Large intestine (tissue), 3 donors: ENCODE measurements at regions not wholly inside any gene's neighbourhood (a gene's known extent, or its start where the extent isn't known, plus 50 kb on each side); places are given as distances from the start of the nearest gene placed in this dataset.

Source experiments
- DNase-seq, 2 donors: peaks; one replicate each; pipeline versions ENCODE4 v3.0.0 to v3.0.0-alpha.2; 2013
- H3K27ac ChIP-seq: one replicate; pipeline ENCODE4 v1.5.1; 2013; ENCODE audit warnings: low read length
- H3K27me3 ChIP-seq: 2 replicates; pipeline ENCODE4 v1.6.1; 2013; ENCODE audit warnings: low read length; ENCODE audit not compliant: control insufficient read depth, insufficient read depth
- H3K36me3 ChIP-seq: 2 replicates; pipeline ENCODE4 v1.6.1; 2013; ENCODE audit warnings: low read length; ENCODE audit not compliant: control insufficient read depth, insufficient read depth
- H3K4me1 ChIP-seq: one replicate; pipeline ENCODE4 v1.6.1; 2013; ENCODE audit warnings: low read length; ENCODE audit not compliant: control insufficient read depth, insufficient read depth
- H3K4me3 ChIP-seq: one replicate; pipeline ENCODE4 v1.5.1; 2013; ENCODE audit warnings: low read length
- H3K9me3 ChIP-seq: one replicate; pipeline ENCODE4 v1.6.1; 2013; ENCODE audit warnings: mild to moderate bottlenecking, low read depth, low read length, moderate library complexity; ENCODE audit not compliant: control insufficient read depth
- WGBS: methylation state at CpG from one replicate; pipeline ENCODE4 v1.1.5; 2013; ENCODE audit warnings: low lambda C conversion rate; ENCODE audit not compliant: insufficient coverage; 5-methylcytosine and 5-hydroxymethylcytosine counted together

DNA sequence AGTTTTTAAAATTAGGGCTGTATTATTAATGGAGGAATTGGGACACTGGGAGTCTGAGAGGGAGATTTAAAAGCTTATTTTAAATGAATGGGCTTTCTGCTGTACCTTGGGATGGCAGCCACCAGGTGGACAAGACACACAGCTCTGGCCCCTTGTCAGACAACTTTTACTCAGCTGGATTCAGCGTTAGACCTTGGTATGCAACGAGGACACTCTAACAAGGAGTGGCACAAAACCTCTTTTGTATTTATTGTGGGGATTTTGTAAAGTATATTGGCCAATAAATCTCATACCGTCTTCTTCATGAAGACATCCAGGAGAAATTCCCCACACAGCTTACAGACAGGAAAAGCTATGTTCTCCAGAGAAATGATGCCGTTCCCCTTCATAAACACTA is 105.7 kb downstream of the LCA5 start:
- no peak overlapping the region for H3K27ac ChIP-seq
- peaks cover 23% of the 10 kb centered on the region for H3K4me1 ChIP-seq
- H3K9me3 ChIP-seq, result no peaks in the 10 kb centered on the region
- WGBS, result no CpG with 5 or more reads among the region's 4 CpGs
- no peaks in the 10 kb centered on the region for H3K36me3 ChIP-seq
- DNase-seq, result peak; percentile 36 to 54
- H3K27me3 ChIP-seq, result no peaks in the 10 kb centered on the region
- H3K4me3 ChIP-seq, result no peak overlapping the region

- Histone ChIP-seq H3K4me1 (peaks cover 22% of the 10 kb centered on the region), H3K27ac (no peak overlapping the region), H3K27me3 (no peaks in the 10 kb centered on the region), H3K36me3 (no peaks in the 10 kb centered on the region), H3K4me3 (no peak overlapping the region), H3K9me3 (no peaks in the 10 kb centered on the region)
- no peak for DNase-seq
- WGBS, result 80% methylated on average over 2 of the region's 13 CpGs
Observed at GRCh38 chr6:79430913-79431536, 106.2 kb downstream of the LCA5 start.

- Histone ChIP-seq H3K4me1 (peaks cover under 1% of the 10 kb centered on the region), H3K4me3 (no peak overlapping the region), H3K9me3 (no peaks in the 10 kb centered on the region), H3K27ac (no peak overlapping the region), H3K27me3 (no peaks in the 10 kb centered on the region), H3K36me3 (no peaks in the 10 kb centered on the region)
- no peak for DNase-seq
- no CpG with 5 or more reads among the region's 2 CpGs for WGBS
Observed at GRCh38 chr6:79427721-79428120, 109.5 kb downstream of the LCA5 start.

DNA sequence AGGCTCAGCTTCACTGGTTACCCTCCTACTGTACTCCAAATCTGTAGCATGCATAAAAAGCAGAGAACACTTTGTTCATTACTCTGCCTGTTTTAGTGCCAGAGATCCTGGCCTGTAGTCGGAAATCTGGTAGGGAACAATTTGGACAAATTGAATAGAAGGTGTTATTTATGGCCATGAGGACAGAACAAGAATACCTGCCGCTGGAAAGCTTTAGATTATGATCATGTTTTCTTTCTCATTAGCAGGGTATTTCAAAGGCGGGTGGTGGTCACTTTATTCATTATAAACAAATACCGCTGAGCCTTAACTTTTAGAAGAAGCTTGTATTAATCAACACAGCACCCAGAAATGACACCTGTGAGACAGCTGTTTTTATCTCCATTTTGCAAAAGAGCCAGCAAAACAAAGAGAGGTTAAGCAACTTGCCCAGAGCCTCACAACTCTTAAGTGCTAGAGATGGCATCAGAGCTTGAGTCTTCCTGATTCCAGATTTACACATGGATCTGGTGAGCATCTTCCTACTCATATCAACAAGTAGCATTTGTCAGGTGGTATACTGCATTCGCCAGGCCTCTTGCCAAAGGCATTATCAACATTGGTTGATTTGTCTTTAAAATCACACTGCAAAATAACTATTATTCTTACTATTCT is 110.5 kb downstream of the LCA5 start:
- no peak overlapping the region for H3K4me3 ChIP-seq
- H3K36me3 ChIP-seq, result no peaks in the 10 kb centered on the region
- H3K27me3 ChIP-seq, result no peaks in the 10 kb centered on the region
- no peaks in the 10 kb centered on the region for H3K4me1 ChIP-seq
- H3K27ac ChIP-seq, result no peak overlapping the region
- DNase-seq, result no peak
- no peaks in the 10 kb centered on the region for H3K9me3 ChIP-seq
- 100% methylated on average over 1 of the region's 5 CpGs for WGBS

- 90% methylated on average over 2 of the region's 5 CpGs for WGBS
- Histone ChIP-seq H3K27ac (no peak overlapping the region), H3K4me3 (no peak overlapping the region), H3K36me3 (no peaks in the 10 kb centered on the region), H3K27me3 (no peaks in the 10 kb centered on the region), H3K4me1 (no peaks in the 10 kb centered on the region), H3K9me3 (no peaks in the 10 kb centered on the region)
- DNase-seq, result peak in 1 of 2 donors; percentile 34
Observed at GRCh38 chr6:79425589-79426311, 111.5 kb downstream of the LCA5 start.

DNA sequence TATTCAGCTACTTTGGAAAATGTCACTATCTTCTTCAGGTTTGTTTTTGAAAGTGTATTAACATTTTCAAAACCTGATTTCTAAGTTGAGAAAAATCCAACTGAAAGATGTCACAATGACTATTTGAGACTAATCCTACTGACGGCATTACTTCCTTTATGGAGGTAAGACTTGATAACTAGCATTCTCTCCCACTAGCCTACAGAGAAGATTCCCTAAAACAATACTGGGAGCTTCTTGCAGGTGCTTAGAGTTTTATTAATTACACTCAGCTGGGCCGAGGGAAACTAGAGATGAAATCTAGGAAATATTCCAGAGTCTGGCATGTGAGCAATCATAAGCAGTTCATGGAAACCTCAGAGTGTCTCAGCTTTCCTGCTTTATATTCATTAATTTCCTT is 114.0 kb downstream of the LCA5 start:
- H3K9me3 ChIP-seq, result no peaks in the 10 kb centered on the region
- H3K4me1 ChIP-seq, result peaks cover 5% of the 10 kb centered on the region
- no peak overlapping the region for H3K27ac ChIP-seq
- no peak for DNase-seq
- H3K4me3 ChIP-seq, result no peak overlapping the region
- no CpG with 5 or more reads among the region's 2 CpGs for WGBS
- no peaks in the 10 kb centered on the region for H3K27me3 ChIP-seq
- H3K36me3 ChIP-seq, result no peaks in the 10 kb centered on the region

DNA sequence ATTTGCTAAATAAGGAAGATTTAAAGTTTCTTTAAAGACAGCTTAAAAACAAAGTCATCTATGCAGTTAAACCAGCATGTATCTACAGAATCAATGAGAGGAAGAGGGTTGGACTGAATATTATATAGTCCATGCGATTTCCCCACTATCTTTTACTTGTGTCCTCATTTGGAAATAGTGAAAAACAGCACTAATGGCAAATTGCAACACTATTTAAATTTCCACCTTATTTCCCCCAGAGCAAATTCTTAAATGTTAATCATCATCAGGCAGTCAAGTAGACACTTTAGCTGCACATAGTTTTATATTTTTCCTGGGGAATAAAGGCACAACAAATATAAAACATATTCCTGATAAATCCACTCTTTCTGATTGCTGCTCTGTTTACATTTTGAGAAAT is 114.6 kb downstream of the LCA5 start:
- no peaks in the 10 kb centered on the region for H3K36me3 ChIP-seq
- 75% methylated on average over 1 of the region's 1 CpG for WGBS

GRCh38 chr6:79421707-79422484 is 115.3 kb downstream of the LCA5 start:
- Histone ChIP-seq H3K27me3 (no peaks in the 10 kb centered on the region), H3K4me1 (peaks cover 5% of the 10 kb centered on the region), H3K9me3 (no peaks in the 10 kb centered on the region), H3K27ac (no peak overlapping the region), H3K36me3 (no peaks in the 10 kb centered on the region), H3K4me3 (no peak overlapping the region)
- DNase-seq, result peak in 1 of 2 donors; percentile 71
- 30% methylated on average over 4 of the region's 5 CpGs for WGBS

More for the DNA sequence above, 114.6 kb downstream of the LCA5 start:
- Histone ChIP-seq H3K27ac (no peak overlapping the region), H3K27me3 (no peaks in the 10 kb centered on the region), H3K9me3 (no peaks in the 10 kb centered on the region), H3K4me3 (no peak overlapping the region), H3K4me1 (peaks cover 5% of the 10 kb centered on the region)
- DNase-seq, result no peak

DNA sequence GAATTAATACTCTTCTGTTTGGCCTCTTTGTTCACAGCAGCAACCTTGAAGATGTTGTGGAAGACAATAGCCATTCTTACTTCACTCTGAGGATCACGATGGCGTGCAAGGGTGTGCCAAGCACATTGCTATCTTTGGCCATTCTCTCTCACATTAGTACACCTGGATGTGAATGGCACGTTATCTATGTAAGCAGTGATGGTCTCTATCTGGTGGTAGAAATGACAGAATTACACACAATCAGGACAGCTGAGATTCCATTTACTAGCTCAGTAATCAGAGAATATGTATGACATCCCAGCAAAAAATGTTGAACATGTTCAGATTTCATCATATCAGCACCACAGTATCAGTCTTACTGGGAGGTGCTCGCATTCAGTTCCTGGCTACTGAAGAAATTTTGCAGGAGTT is 116.2 kb downstream of the LCA5 start:
- Histone ChIP-seq H3K27ac (no peak overlapping the region), H3K4me3 (no peak overlapping the region), H3K9me3 (no peaks in the 10 kb centered on the region), H3K36me3 (no peaks in the 10 kb centered on the region), H3K4me1 (peaks cover 5% of the 10 kb centered on the region), H3K27me3 (no peaks in the 10 kb centered on the region)
- no CpG with 5 or more reads among the region's 4 CpGs for WGBS
- DNase-seq, result no peak

DNA sequence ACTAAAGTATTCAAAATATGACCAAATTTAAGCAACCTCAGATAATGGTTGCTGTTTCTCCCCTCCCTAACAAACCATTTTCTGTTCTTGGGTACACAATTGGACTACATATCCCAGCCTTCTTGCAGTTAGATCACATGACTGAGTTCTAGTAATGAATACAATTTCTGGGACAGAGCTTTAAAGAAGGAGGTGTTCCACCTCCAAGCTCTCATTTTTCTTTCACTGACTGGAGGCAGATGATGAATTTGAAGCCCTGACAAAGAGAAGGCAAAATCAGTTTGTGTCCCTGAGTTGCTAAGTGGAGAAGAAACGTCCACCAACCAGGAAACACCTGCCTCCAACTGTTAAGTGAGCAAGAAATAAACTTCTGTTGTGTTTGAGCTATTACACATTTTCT is 117.2 kb downstream of the LCA5 start:
- peaks cover 5% of the 10 kb centered on the region for H3K4me1 ChIP-seq
- WGBS, result no CpG with 5 or more reads among the region's 1 CpG
- no peaks in the 10 kb centered on the region for H3K36me3 ChIP-seq
- DNase-seq, result no peak
- H3K27ac ChIP-seq, result no peak overlapping the region
- no peaks in the 10 kb centered on the region for H3K9me3 ChIP-seq
- no peaks in the 10 kb centered on the region for H3K27me3 ChIP-seq
- H3K4me3 ChIP-seq, result no peak overlapping the region
